ENCODE measurements at regions not wholly inside any gene's neighbourhood (a gene's known extent, or its start where the extent isn't known, plus 50 kb on each side); places are given as distances from the start of the nearest gene placed in this dataset.

GRCh38 chr18:78813936-78814710, 165.5 kb upstream of the SALL3 start:
- in situ Hi-C loops (cut with HindIII; ENCODE audit: low pct_unique_long_range_greater_than_20kb, low sequenced_read_pairs) = no loop called here
- no peak for DNase-seq (ENCODE audit: low read depth in 1 of 2, low spot score in 1 of 2)
- no peak for TF ChIP-seq JUND (IDR thresholded peaks at IDR 0.05; ENCODE audit: low read depth)

GRCh38 chr18:78814766-78815165, 164.9 kb upstream of the SALL3 start:
- no peak for DNase-seq (ENCODE audit: low read depth in 1 of 2, low spot score in 1 of 2)
- TF ChIP-seq JUND (IDR thresholded peaks at IDR 0.05; ENCODE audit: low read depth) = no peak
- in situ Hi-C loops (cut with HindIII; ENCODE audit: low pct_unique_long_range_greater_than_20kb, low sequenced_read_pairs) = no loop called here

- in situ Hi-C loops (cut with HindIII; ENCODE audit: low pct_unique_long_range_greater_than_20kb, low sequenced_read_pairs) = no loop called here
- DNase-seq (ENCODE audit: low read depth in 1 of 2, low spot score in 1 of 2) = no peak
- no peak for TF ChIP-seq JUND (IDR thresholded peaks at IDR 0.05; ENCODE audit: low read depth)
Measured at GRCh38 chr18:78816114-78816513, 163.5 kb upstream of the SALL3 start.

- no peak for TF ChIP-seq JUND (IDR thresholded peaks at IDR 0.05; ENCODE audit: low read depth)
- no peak for DNase-seq (ENCODE audit: low read depth in 1 of 2, low spot score in 1 of 2)
- in situ Hi-C loops (cut with HindIII; ENCODE audit: low pct_unique_long_range_greater_than_20kb, low sequenced_read_pairs) = no loop called here
Measured at GRCh38 chr18:78816916-78817315, 162.7 kb upstream of the SALL3 start.

- no peak for DNase-seq (ENCODE audit: low read depth in 1 of 2, low spot score in 1 of 2)
- in situ Hi-C loops (cut with HindIII; ENCODE audit: low pct_unique_long_range_greater_than_20kb, low sequenced_read_pairs) = no loop called here
- no peak for TF ChIP-seq JUND (IDR thresholded peaks at IDR 0.05; ENCODE audit: low read depth)
Measured at GRCh38 chr18:78818495-78818894, 161.1 kb upstream of the SALL3 start.

GRCh38 chr18:78818961-78819360, 160.7 kb upstream of the SALL3 start:
- in situ Hi-C loops (cut with HindIII; ENCODE audit: low pct_unique_long_range_greater_than_20kb, low sequenced_read_pairs) = no loop called here
- no peak for TF ChIP-seq JUND (IDR thresholded peaks at IDR 0.05; ENCODE audit: low read depth)
- no peak for DNase-seq (ENCODE audit: low read depth in 1 of 2, low spot score in 1 of 2)

- TF ChIP-seq JUND (IDR thresholded peaks at IDR 0.05; ENCODE audit: low read depth) = no peak
- no peak for DNase-seq (ENCODE audit: low read depth in 1 of 2, low spot score in 1 of 2)
- in situ Hi-C loops (cut with HindIII; ENCODE audit: low pct_unique_long_range_greater_than_20kb, low sequenced_read_pairs) = no loop called here
Measured at GRCh38 chr18:78820161-78820834, 159.3 kb upstream of the SALL3 start.

- in situ Hi-C loops (cut with HindIII; ENCODE audit: low pct_unique_long_range_greater_than_20kb, low sequenced_read_pairs) = no loop called here
- no peak for DNase-seq (ENCODE audit: low read depth in 1 of 2, low spot score in 1 of 2)
- TF ChIP-seq JUND (IDR thresholded peaks at IDR 0.05; ENCODE audit: low read depth) = no peak
Measured at GRCh38 chr18:78821396-78821795, 158.2 kb upstream of the SALL3 start.

- in situ Hi-C loops (cut with HindIII; ENCODE audit: low pct_unique_long_range_greater_than_20kb, low sequenced_read_pairs) = no loop called here
- TF ChIP-seq JUND (IDR thresholded peaks at IDR 0.05; ENCODE audit: low read depth) = no peak
- DNase-seq (ENCODE audit: low read depth in 1 of 2, low spot score in 1 of 2) = no peak
Measured at GRCh38 chr18:78822171-78822948, 157.3 kb upstream of the SALL3 start.

- in situ Hi-C loops (cut with HindIII; ENCODE audit: low pct_unique_long_range_greater_than_20kb, low sequenced_read_pairs) = no loop called here
- DNase-seq (ENCODE audit: low read depth in 1 of 2, low spot score in 1 of 2) = no peak
- TF ChIP-seq JUND (IDR thresholded peaks at IDR 0.05; ENCODE audit: low read depth) = no peak
Measured at GRCh38 chr18:78822949-78823285, 156.7 kb upstream of the SALL3 start.

GRCh38 chr18:78825168-78825567, 154.4 kb upstream of the SALL3 start:
- no peak for DNase-seq (ENCODE audit: low read depth in 1 of 2, low spot score in 1 of 2)
- no peak for TF ChIP-seq JUND (IDR thresholded peaks at IDR 0.05; ENCODE audit: low read depth)
- in situ Hi-C loops (cut with HindIII; ENCODE audit: low pct_unique_long_range_greater_than_20kb, low sequenced_read_pairs) = no loop called here

GRCh38 chr18:78826631-78827030, 153.0 kb upstream of the SALL3 start:
- in situ Hi-C loops (cut with HindIII; ENCODE audit: low pct_unique_long_range_greater_than_20kb, low sequenced_read_pairs) = no loop called here
- TF ChIP-seq JUND (IDR thresholded peaks at IDR 0.05; ENCODE audit: low read depth) = no peak
- no peak for DNase-seq (ENCODE audit: low read depth in 1 of 2, low spot score in 1 of 2)

- no peak for TF ChIP-seq JUND (IDR thresholded peaks at IDR 0.05; ENCODE audit: low read depth)
- DNase-seq (ENCODE audit: low read depth in 1 of 2, low spot score in 1 of 2) = no peak
- in situ Hi-C loops (cut with HindIII; ENCODE audit: low pct_unique_long_range_greater_than_20kb, low sequenced_read_pairs) = no loop called here
Measured at GRCh38 chr18:78827141-78827540, 152.5 kb upstream of the SALL3 start.

All from T47D (cell line).